B cell (primary cell): ENCODE measurements at regions not wholly inside any gene's neighbourhood (a gene's known extent, or its start where the extent isn't known, plus 50 kb on each side); places are given as distances from the start of the nearest gene placed in this dataset.

Experiments used
- ATAC-seq: fragments of 200-7000 bp; cut with Tn5 transposase; one replicate; pipeline ENCODE4 v1.10.0; 2021; ENCODE audit warnings: low read depth, mild to moderate bottlenecking, moderate number of reproducible peaks, moderate library complexity
- CTCF ChIA-PET: fragments of 350-600 bp; sonication (Branson Sonifier 250); formaldehyde crosslinking; loops from one replicate; lab custom pipeline; 2021; ENCODE audit warnings: antibody characterized with exemption, inconsistent platforms; lab: Charles Lee
- POLR2A ChIA-PET: fragments of 350-600 bp; sonication (Branson Sonifier 250); formaldehyde crosslinking; loops from one replicate; lab custom pipeline; 2021; ENCODE audit warnings: antibody characterized with exemption; lab: Charles Lee
- DNase-seq: peaks from one replicate; pipeline ENCODE4 v3.0.0; 2013
- H2AFZ ChIP-seq: 2 replicates; pipeline ENCODE4 v1.6.1; 2012; ENCODE audit warnings: mild to moderate bottlenecking, low read depth, low read length; ENCODE audit not compliant: insufficient read depth, poor library complexity, severe bottlenecking
- H3K27ac ChIP-seq, 2 donors: 1 replicate in 1 of 2; 2 replicates in 1 of 2; pipeline ENCODE4 v1.5.1; 2012 to 2013; ENCODE audit warnings: low read length in 2 of 2, mild to moderate bottlenecking in 2 of 2, moderate library complexity in 1 of 2
- H3K27me3 ChIP-seq, 4 experiments: fragments of 200-600 bp in 1 of 4; sonication (generic) in 1 of 4; replicated peaks in 1 of 4; 1 replicate in 2 of 4; 2 replicates in 2 of 4; pipeline versions ENCODE4 v1.6.1 to v1.7.0; 2013 to 2016; ENCODE audit warnings: low read length in 3 of 4, mild to moderate bottlenecking in 2 of 4, mixed read lengths in 1 of 4, moderate library complexity in 1 of 4; ENCODE audit not compliant: insufficient read depth in 4 of 4, control insufficient read depth in 3 of 4; ENCODE audit errors: control extremely low read depth in 1 of 4
- H3K36me3 ChIP-seq, 2 experiments: replicated peaks in 1 of 2; 1 replicate in 1 of 2; 2 replicates in 1 of 2; pipeline versions ENCODE4 v1.6.1 to v1.7.1; 2013; ENCODE audit warnings: low read length in 1 of 2; ENCODE audit not compliant: insufficient read depth in 2 of 2, control insufficient read depth in 1 of 2; ENCODE audit errors: control extremely low read depth in 1 of 2, extremely low read depth in 1 of 2
- H3K4me1 ChIP-seq, 2 donors: fragments of 200-600 bp in 1 of 2; sonication (generic) in 1 of 2; 1 replicate in 1 of 2; 2 replicates in 1 of 2; pipeline versions ENCODE4 v1.5.1 to v1.6.1; 2013 to 2017; ENCODE audit warnings: low read length in 2 of 2; ENCODE audit not compliant: control insufficient read depth in 2 of 2, insufficient read depth in 2 of 2
- H3K4me2 ChIP-seq: replicated peaks from 2 replicates; pipeline ENCODE3; 2012; ENCODE audit warnings: mild to moderate bottlenecking, low read depth, low read length; ENCODE audit not compliant: poor library complexity, severe bottlenecking
- H3K4me3 ChIP-seq, 5 experiments: fragments of 200-600 bp in 1 of 5; sonication (generic) in 1 of 5; 1 replicate in 3 of 5; 2 replicates in 2 of 5; pipeline versions ENCODE4 v1.5.1 to v1.7.0; 2011 to 2016; ENCODE audit warnings: low read length in 4 of 5, mild to moderate bottlenecking in 4 of 5, low read depth in 2 of 5, control low read depth in 1 of 5, moderate library complexity in 1 of 5; ENCODE audit not compliant: insufficient read depth in 1 of 5; ENCODE audit errors: control extremely low read depth in 1 of 5, extremely low read depth in 1 of 5
- H3K79me2 ChIP-seq: fragments of 200-600 bp; sonication (generic); one replicate; pipeline ENCODE4 v1.6.0; 2016; ENCODE audit warnings: low read length; ENCODE audit not compliant: control insufficient read depth, insufficient read depth
- H3K9ac ChIP-seq: fragments of 200-600 bp; sonication (generic); 2 replicates; pipeline ENCODE4 v1.6.1; 2017; ENCODE audit warnings: mild to moderate bottlenecking, low read length, moderate library complexity
- H3K9me3 ChIP-seq, 3 donors: one replicate each; pipeline versions ENCODE4 v1.6.1 to v1.7.1; 2013; ENCODE audit warnings: low read length in 2 of 3; ENCODE audit not compliant: control insufficient read depth in 2 of 3, insufficient read depth in 1 of 3; ENCODE audit errors: control extremely low read depth in 1 of 3
- H4K20me1 ChIP-seq: 2 replicates; pipeline ENCODE4 v1.6.0; 2012; ENCODE audit warnings: mild to moderate bottlenecking, low read length; ENCODE audit not compliant: insufficient read depth, control insufficient read depth, poor library complexity, severe bottlenecking
- H3K27ac Mint-ChIP-seq: one replicate; pipeline ENCODE4 v1.8.0; 2021; ENCODE audit warnings: mixed read lengths
- H3K27me3 Mint-ChIP-seq: one replicate; pipeline ENCODE4 v1.8.0; 2021; ENCODE audit warnings: mixed read lengths
- H3K4me1 Mint-ChIP-seq: one replicate; pipeline ENCODE4 v1.8.0; 2021; ENCODE audit warnings: mixed read lengths
- H3K4me3 Mint-ChIP-seq: one replicate; pipeline ENCODE4 v1.8.0; 2021; ENCODE audit warnings: mixed read lengths
- H3K9me3 Mint-ChIP-seq: one replicate; pipeline ENCODE4 v1.8.0; 2022; ENCODE audit warnings: mixed read lengths; ENCODE audit not compliant: insufficient read depth
- CTCF ChIP-seq: fragments of 200-600 bp; IDR thresholded peaks from one replicate; pipeline ENCODE4 v1.8.0; 2022; ENCODE audit warnings: antibody characterized with exemption, mild to moderate bottlenecking
- EZH2 ChIP-seq: IDR thresholded peaks from 2 replicates; pipeline ENCODE4 v1.6.1; 2012; ENCODE audit warnings: borderline replicate concordance, low read depth, mild to moderate bottlenecking, moderate library complexity, low read length; ENCODE audit not compliant: insufficient read depth, poor library complexity, severe bottlenecking
- WGBS: methylation state at CpG from one replicate; pipeline ENCODE4 v1.1.5; 2013; ENCODE audit warnings: missing lambda C conversion rate; ENCODE audit not compliant: insufficient coverage; 5-methylcytosine and 5-hydroxymethylcytosine counted together
- intact Hi-C: fragments of 100-400 bp; cut with micrococcal nuclease; formaldehyde crosslinking; loops from one replicate; pipeline ENCODE4 v1.10.0; 2022

GRCh38 chr16:63018581-63019223, 982.5 kb upstream of the CDH8 start:
- WGBS: 93% methylated on average over 4 of the region's 7 CpGs
- DNase-seq (no peak), ATAC-seq (no peak)
- Mint-ChIP-seq H3K4me3 (no peak overlapping the region), H3K27me3 (no peaks in the 10 kb centered on the region), H3K4me1 (no peaks in the 10 kb centered on the region), H3K9me3 (peaks cover 12% of the 10 kb centered on the region), H3K27ac (no peak overlapping the region)
- H3K4me3 ChIP-seq: no peak overlapping the region
- no peak overlapping the region for H3K27ac ChIP-seq
- H4K20me1 ChIP-seq: no peaks in the 10 kb centered on the region
- ChIA-PET CTCF (no interaction called here), POLR2A (no interaction called here)
- no peak for TF ChIP-seq EZH2
- TF ChIP-seq CTCF: no peak
- no peaks in the 10 kb centered on the region for H3K27me3 ChIP-seq
- no peak overlapping the region for H3K4me2 ChIP-seq
- H3K79me2 ChIP-seq: no peaks in the 10 kb centered on the region
- no peak overlapping the region for H2AFZ ChIP-seq
- H3K9ac ChIP-seq: no peak overlapping the region
- H3K9me3 ChIP-seq: no peaks in the 10 kb centered on the region
- intact Hi-C loops: no loop called here
- no peaks in the 10 kb centered on the region for H3K4me1 ChIP-seq
- H3K36me3 ChIP-seq: no peaks in the 10 kb centered on the region

GRCh38 chr16:63008688-63009087, 972.5 kb upstream of the CDH8 start:
- ChIA-PET CTCF (no interaction called here), POLR2A (no interaction called here)
- no peaks in the 10 kb centered on the region for H3K4me1 ChIP-seq
- no peaks in the 10 kb centered on the region for H3K79me2 ChIP-seq
- H3K4me3 ChIP-seq: no peak overlapping the region
- H3K27me3 ChIP-seq: no peaks in the 10 kb centered on the region
- intact Hi-C loops: no loop called here
- H3K9me3 Mint-ChIP-seq: peaks cover 16% of the 10 kb centered on the region
- H3K9me3 ChIP-seq: peaks cover 0 to 10% (median 0%) of the 10 kb centered on the region in 3 donors
- no peaks in the 10 kb centered on the region for H3K36me3 ChIP-seq
- H3K4me1 Mint-ChIP-seq: no peaks in the 10 kb centered on the region
- H4K20me1 ChIP-seq: no peaks in the 10 kb centered on the region
- no peak overlapping the region for H3K4me2 ChIP-seq
- ATAC-seq (no peak), DNase-seq (no peak)
- no peak overlapping the region for H3K27ac ChIP-seq
- H3K4me3 Mint-ChIP-seq: no peak overlapping the region
- no peak overlapping the region for H3K9ac ChIP-seq
- H2AFZ ChIP-seq: no peak overlapping the region
- H3K27ac Mint-ChIP-seq: no peak overlapping the region
- H3K27me3 Mint-ChIP-seq: no peaks in the 10 kb centered on the region
- no peak for TF ChIP-seq EZH2
- no peak for TF ChIP-seq CTCF
